IPS DF 4.7 (cell line): ENCODE measurements at regions not wholly inside any gene's neighbourhood (a gene's known extent, or its start where the extent isn't known, plus 50 kb on each side); places are given as distances from the start of the nearest gene placed in this dataset.

Experiments used
- DNase-seq: peaks from one replicate; pipeline ENCODE4 v3.0.0-alpha.2; 2013; ENCODE audit warnings: low spot score; ENCODE audit errors: extremely low read depth

DNA sequence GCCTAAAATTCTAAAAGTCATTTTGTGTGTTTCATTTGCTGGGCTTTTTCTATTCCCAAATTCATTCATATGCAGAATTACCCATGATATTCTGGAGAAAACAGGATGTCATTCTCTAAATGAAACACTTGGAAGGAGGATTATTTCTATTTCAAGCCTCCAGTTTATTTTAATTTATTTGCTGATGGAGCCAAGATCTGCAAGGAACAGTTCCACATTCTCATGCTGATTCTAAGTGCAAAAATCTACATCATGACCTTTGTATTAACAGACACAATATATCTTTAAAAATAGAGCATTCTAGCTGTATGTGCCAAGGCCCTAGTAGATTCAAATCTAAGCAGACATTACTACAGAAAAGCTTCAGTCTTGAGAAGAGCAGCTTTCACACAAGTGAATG lies 51.3 kb upstream of the KCND2 start:
- no peak for DNase-seq
